22Rv1 (cell line): ENCODE measurements at regions not wholly inside any gene's neighbourhood (a gene's known extent, or its start where the extent isn't known, plus 50 kb on each side); places are given as distances from the start of the nearest gene placed in this dataset.

Experiments used
- H3K27ac ChIP-seq: fragments of 450-650 bp; 2 replicates; pipeline ENCODE4 v1.5.1; 2017
- ZFX ChIP-seq: fragments of 450-650 bp; IDR thresholded peaks from 2 replicates; pipeline ENCODE4 v1.6.1; 2017; ENCODE audit warnings: antibody characterized with exemption, borderline replicate concordance
- TF ChIP-seq, protein P1 (sequence below): fragments of 450-650 bp; IDR thresholded peaks from 2 replicates; pipeline ENCODE4 v1.5.1; 2017; ENCODE audit warnings: mild to moderate bottlenecking

GRCh38 chr18:27549335-27550039, 364.4 kb upstream of the CHST9 start:
- TF ChIP-seq ZFX = no peak
- TF ChIP-seq, protein P1, sequence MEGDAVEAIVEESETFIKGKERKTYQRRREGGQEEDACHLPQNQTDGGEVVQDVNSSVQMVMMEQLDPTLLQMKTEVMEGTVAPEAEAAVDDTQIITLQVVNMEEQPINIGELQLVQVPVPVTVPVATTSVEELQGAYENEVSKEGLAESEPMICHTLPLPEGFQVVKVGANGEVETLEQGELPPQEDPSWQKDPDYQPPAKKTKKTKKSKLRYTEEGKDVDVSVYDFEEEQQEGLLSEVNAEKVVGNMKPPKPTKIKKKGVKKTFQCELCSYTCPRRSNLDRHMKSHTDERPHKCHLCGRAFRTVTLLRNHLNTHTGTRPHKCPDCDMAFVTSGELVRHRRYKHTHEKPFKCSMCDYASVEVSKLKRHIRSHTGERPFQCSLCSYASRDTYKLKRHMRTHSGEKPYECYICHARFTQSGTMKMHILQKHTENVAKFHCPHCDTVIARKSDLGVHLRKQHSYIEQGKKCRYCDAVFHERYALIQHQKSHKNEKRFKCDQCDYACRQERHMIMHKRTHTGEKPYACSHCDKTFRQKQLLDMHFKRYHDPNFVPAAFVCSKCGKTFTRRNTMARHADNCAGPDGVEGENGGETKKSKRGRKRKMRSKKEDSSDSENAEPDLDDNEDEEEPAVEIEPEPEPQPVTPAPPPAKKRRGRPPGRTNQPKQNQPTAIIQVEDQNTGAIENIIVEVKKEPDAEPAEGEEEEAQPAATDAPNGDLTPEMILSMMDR = no peak
- no peak overlapping the region for H3K27ac ChIP-seq

- no peak overlapping the region for H3K27ac ChIP-seq
- no peak for TF ChIP-seq ZFX
- TF ChIP-seq, protein P1 = no peak
These were observed 361.9 kb upstream of the CHST9 start for GRCh38 chr18:27546991-27547390.

DNA sequence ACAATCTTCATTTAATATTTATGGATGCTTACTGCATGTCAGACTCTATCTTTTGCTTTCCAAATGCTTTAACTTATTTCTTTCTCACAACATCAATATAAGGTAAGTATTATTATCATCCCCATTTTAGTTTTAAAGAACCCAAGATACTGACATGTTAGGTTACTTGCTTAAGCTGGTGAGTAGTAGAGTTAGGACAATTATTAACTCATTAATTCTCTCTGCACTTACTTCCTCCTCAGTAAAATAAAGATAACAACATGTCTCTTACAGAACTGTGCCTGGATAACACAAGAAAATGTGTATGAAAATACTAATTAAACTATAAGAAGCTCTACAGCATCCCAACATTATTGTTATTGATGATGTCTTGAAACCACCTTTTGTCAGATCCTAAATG, 359.1 kb upstream of the CHST9 start:
- no peak overlapping the region for H3K27ac ChIP-seq
- TF ChIP-seq, protein P1 = no peak

- TF ChIP-seq, protein P1 = no peak
- TF ChIP-seq ZFX = no peak
- H3K27ac ChIP-seq = no peak overlapping the region
These were observed 356.2 kb upstream of the CHST9 start for GRCh38 chr18:27541293-27541692.

GRCh38 chr18:27540111-27540510, 355.0 kb upstream of the CHST9 start:
- H3K27ac ChIP-seq = no peak overlapping the region
- TF ChIP-seq ZFX = no peak
- TF ChIP-seq, protein P1 = no peak

- H3K27ac ChIP-seq = no peak overlapping the region
- TF ChIP-seq ZFX = no peak
- TF ChIP-seq, protein P1 = no peak
These were observed 343.9 kb upstream of the CHST9 start for GRCh38 chr18:27528925-27529521.

- TF ChIP-seq ZFX = no peak
- TF ChIP-seq, protein P1 = no peak
These were observed 342.7 kb upstream of the CHST9 start for GRCh38 chr18:27527856-27528255.

More at GRCh38 chr18:27527856-27528255, 342.7 kb upstream of the CHST9 start:
- no peak overlapping the region for H3K27ac ChIP-seq
